Lower leg skin (tissue), 4 donors: ENCODE measurements at regions not wholly inside any gene's neighbourhood (a gene's known extent, or its start where the extent isn't known, plus 50 kb on each side); places are given as distances from the start of the nearest gene placed in this dataset.
"Not testable (repeated sequence)": the region's sequence is repeated elsewhere in the genome, so short reads cannot be mapped to it uniquely, and the experiment has no call there.

ENCODE experiments used
- DNase-seq, 2 donors: peaks; one replicate each; pipeline ENCODE4 v3.0.0-alpha.2; 2019; ENCODE audit warnings: low spot score in 2 of 2
- H3K4me3 ChIP-seq: fragments of 200-600 bp; sonication (generic); 2 replicates; pipeline ENCODE4 v1.5.1; 2017; ENCODE audit warnings: mild to moderate bottlenecking, low read depth; ENCODE audit not compliant: poor library complexity, severe bottlenecking
- POLR2A ChIP-seq, 2 donors: fragments of 450-650 bp; IDR thresholded peaks; one replicate each; pipeline ENCODE4 v1.6.1; 2016 to 2017; ENCODE audit warnings: antibody characterized with exemption in 2 of 2, mild to moderate bottlenecking in 1 of 2, moderate library complexity in 1 of 2
- WGBS, 2 donors: methylation state at CpG; one replicate each; pipeline ENCODE4 v1.1.5; 2018; 5-methylcytosine and 5-hydroxymethylcytosine counted together
- intact Hi-C: fragments of 100-400 bp; cut with DNase I; formaldehyde crosslinking; loops from one replicate; pipeline ENCODE4 v1.15.0; 2023; ENCODE audit warnings: low total_unique reads
- TF ChIP-seq, protein P1 (sequence below), 3 donors: fragments of 450-650 bp; IDR thresholded peaks; one replicate each; pipeline ENCODE4 v1.5.1; 2016; ENCODE audit warnings: antibody characterized with exemption in 3 of 3, mild to moderate bottlenecking in 3 of 3, moderate library complexity in 2 of 3

GRCh38 chr19:28301463-28301862 lies 911.5 kb downstream of the UQCRFS1 start:
- no peak overlapping the region for H3K4me3 ChIP-seq
- TF ChIP-seq POLR2A (IDR thresholded peaks at IDR 0.05), result no peak
- peak in 1 of 2 donors; percentile 25 for DNase-seq
- intact Hi-C loops, result no loop called here

DNA sequence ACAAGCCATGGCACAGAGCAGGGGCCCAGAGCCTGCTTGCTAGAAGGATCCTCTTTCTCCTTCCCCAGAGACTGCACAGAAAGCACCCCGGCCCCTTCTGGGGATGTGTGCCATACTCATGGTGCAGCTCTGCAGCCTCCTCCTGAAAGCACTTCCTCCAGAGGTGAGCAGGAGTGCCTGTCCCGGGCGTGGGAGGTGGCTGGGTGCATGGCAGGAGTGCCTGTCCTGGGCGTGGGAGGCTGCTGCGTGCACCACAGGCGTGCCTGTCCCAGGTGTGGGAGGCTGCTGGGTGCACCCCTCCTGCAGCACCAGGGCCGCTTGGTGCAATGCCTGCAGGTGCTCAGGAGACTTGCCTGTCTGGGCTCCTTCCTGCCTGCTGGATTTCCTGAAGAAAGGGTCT lies 913.3 kb downstream of the UQCRFS1 start:
- intact Hi-C loops, result no loop called here
- H3K4me3 ChIP-seq, result no peak overlapping the region
- 35 to 55% methylated on average over 3 to 7 of the region's 7 CpGs for WGBS, 2 donors
- peak in 1 of 2 donors; percentile 71 for DNase-seq
- TF ChIP-seq, protein P1, sequence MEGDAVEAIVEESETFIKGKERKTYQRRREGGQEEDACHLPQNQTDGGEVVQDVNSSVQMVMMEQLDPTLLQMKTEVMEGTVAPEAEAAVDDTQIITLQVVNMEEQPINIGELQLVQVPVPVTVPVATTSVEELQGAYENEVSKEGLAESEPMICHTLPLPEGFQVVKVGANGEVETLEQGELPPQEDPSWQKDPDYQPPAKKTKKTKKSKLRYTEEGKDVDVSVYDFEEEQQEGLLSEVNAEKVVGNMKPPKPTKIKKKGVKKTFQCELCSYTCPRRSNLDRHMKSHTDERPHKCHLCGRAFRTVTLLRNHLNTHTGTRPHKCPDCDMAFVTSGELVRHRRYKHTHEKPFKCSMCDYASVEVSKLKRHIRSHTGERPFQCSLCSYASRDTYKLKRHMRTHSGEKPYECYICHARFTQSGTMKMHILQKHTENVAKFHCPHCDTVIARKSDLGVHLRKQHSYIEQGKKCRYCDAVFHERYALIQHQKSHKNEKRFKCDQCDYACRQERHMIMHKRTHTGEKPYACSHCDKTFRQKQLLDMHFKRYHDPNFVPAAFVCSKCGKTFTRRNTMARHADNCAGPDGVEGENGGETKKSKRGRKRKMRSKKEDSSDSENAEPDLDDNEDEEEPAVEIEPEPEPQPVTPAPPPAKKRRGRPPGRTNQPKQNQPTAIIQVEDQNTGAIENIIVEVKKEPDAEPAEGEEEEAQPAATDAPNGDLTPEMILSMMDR (IDR thresholded peaks at IDR 0.05), result no peak
- TF ChIP-seq POLR2A (IDR thresholded peaks at IDR 0.05), result no peak

DNA sequence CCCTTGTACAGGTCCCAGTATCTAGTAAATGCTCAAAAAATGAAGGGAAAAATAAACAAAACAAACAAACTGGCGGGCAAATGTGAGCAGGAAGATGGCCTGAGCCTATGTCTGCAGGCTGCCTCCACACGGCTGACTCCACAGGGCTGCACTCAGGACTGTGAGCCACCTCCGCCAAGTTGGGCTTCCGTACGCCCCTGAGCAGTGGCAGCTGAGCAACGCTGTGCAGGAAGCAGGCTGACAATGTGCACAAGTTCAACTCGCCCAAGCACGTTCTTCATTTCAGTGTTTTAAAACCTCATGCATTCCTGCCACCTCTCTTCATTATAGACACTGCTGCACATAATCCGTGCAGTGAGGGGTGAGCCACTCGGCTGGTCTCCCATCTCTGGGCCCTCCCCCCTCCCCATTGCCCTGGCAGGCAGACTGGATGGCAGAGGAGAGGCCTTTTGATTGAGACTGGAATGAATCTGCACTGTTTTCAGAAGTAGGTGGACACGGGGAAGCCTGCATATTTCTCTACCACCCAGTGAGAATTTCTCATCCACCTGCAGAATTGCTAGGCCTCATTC lies 915.3 kb downstream of the UQCRFS1 start:
- intact Hi-C loops, result no loop called here
- H3K4me3 ChIP-seq, result no peak overlapping the region
- DNase-seq, result no peak

GRCh38 chr19:28297036-28297435 lies 915.9 kb downstream of the UQCRFS1 start:
- 60 to 72% methylated on average over 2 of the region's 2 CpGs for WGBS, 2 donors
- intact Hi-C loops, result no loop called here
- no peak for DNase-seq
- TF ChIP-seq, protein P1 (IDR thresholded peaks at IDR 0.05), result no peak
- no peak for TF ChIP-seq POLR2A (IDR thresholded peaks at IDR 0.05)
- no peak overlapping the region for H3K4me3 ChIP-seq

More for the DNA sequence above, 915.3 kb downstream of the UQCRFS1 start:
- WGBS, 2 donors, result 39 to 55% methylated on average over 11 of the region's 11 CpGs
- TF ChIP-seq, protein P1 (IDR thresholded peaks at IDR 0.05), result no peak
- TF ChIP-seq POLR2A (IDR thresholded peaks at IDR 0.05), result no peak

GRCh38 chr19:28296506-28296905 lies 916.4 kb downstream of the UQCRFS1 start:
- no peak for DNase-seq
- intact Hi-C loops, result no loop called here
- TF ChIP-seq, protein P1 (IDR thresholded peaks at IDR 0.05), result no peak
- H3K4me3 ChIP-seq, result no peak overlapping the region
- WGBS, 2 donors, result 74 to 75% methylated on average over 4 of the region's 4 CpGs

GRCh38 chr19:28294975-28295374 lies 918.0 kb downstream of the UQCRFS1 start:
- H3K4me3 ChIP-seq, DNase-seq, intact Hi-C loops: not testable (repeated sequence)
- 94 to 100% methylated on average over 1 of the region's 1 CpG for WGBS, 2 donors

DNA sequence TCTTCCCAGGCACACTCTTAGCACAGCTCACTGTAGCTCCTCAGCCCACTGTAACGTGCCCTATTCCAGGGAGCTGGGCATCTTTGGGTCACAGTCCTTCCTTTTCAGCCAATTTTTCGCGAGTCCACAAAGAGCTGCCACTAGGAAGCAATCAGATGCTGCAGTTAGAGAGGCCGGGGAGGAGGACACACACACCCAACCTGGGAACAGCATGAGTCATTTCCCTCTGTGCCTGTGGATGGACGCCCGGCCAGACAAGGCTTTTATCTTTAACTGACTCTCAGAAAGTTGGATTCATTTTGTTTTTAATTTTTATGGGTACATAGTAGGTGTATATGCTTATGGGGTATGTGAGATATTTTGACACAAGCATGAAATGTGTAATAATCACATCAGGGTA lies 918.6 kb downstream of the UQCRFS1 start:
- TF ChIP-seq, protein P1 (IDR thresholded peaks at IDR 0.05), result no peak
- no peak for TF ChIP-seq POLR2A (IDR thresholded peaks at IDR 0.05)
- WGBS, 2 donors, result 44 to 53% methylated on average over 6 of the region's 6 CpGs
- DNase-seq, result no peak
- no peak overlapping the region for H3K4me3 ChIP-seq
- intact Hi-C loops, result no loop called here
